Vagina (tissue), 2 donors: ENCODE measurements at regions not wholly inside any gene's neighbourhood (a gene's known extent, or its start where the extent isn't known, plus 50 kb on each side); places are given as distances from the start of the nearest gene placed in this dataset.
A peak's percentile ranks its signal among the peaks of the same experiment; 100 is the strongest.

ENCODE experiments used
- DNase-seq, 2 donors: peaks; one replicate each; pipeline ENCODE4 v3.0.0-alpha.2; 2017; ENCODE audit errors: extremely low spot score in 2 of 2
- H3K27ac ChIP-seq: fragments of 200-600 bp; sonication (generic); one replicate; pipeline ENCODE4 v1.5.1; 2019
- H3K27me3 ChIP-seq: fragments of 200-600 bp; sonication (generic); one replicate; pipeline ENCODE4 v1.5.1; 2019
- H3K36me3 ChIP-seq, 2 donors: fragments of 200-600 bp; sonication (generic); one replicate each; pipeline ENCODE4 v1.5.1; 2017 to 2019
- H3K4me1 ChIP-seq: fragments of 200-600 bp; sonication (generic); one replicate; pipeline ENCODE4 v1.5.1; 2019
- H3K4me3 ChIP-seq, 2 donors: fragments of 200-600 bp; sonication (generic); 1 replicate in 1 of 2; 2 replicates in 1 of 2; pipeline ENCODE4 v1.5.1; 2016 to 2019
- H3K9me3 ChIP-seq: fragments of 200-600 bp; sonication (generic); one replicate; pipeline ENCODE4 v1.5.1; 2019
- POLR2A ChIP-seq, 2 donors: fragments of 450-650 bp; IDR thresholded peaks; one replicate each; pipeline ENCODE4 v1.6.1; 2017; ENCODE audit warnings: antibody characterized with exemption in 2 of 2, mild to moderate bottlenecking in 2 of 2, moderate library complexity in 2 of 2
- POLR2AphosphoS5 ChIP-seq, 2 donors: sonication (generic); formaldehyde crosslinking; IDR thresholded peaks; one replicate each; pipeline ENCODE4 v1.9.0; 2017; ENCODE audit warnings: antibody characterized with exemption in 2 of 2, mild to moderate bottlenecking in 2 of 2, low read depth in 1 of 2; ENCODE audit not compliant: insufficient read depth in 1 of 2
- intact Hi-C: fragments of 100-400 bp; cut with DNase I; formaldehyde crosslinking; loops from one replicate; pipeline ENCODE4 v1.15.1; 2023
- TF ChIP-seq, protein P1 (sequence below), 3 experiments: fragments of 450-650 bp in 2 of 3; fragments of 200-600 bp in 1 of 3; sonication (generic) in 1 of 3; IDR thresholded peaks; one replicate each; pipeline ENCODE4 v1.5.1; 2017 to 2019; ENCODE audit warnings: antibody characterized with exemption in 3 of 3, mild to moderate bottlenecking in 2 of 3, moderate library complexity in 2 of 3

DNA sequence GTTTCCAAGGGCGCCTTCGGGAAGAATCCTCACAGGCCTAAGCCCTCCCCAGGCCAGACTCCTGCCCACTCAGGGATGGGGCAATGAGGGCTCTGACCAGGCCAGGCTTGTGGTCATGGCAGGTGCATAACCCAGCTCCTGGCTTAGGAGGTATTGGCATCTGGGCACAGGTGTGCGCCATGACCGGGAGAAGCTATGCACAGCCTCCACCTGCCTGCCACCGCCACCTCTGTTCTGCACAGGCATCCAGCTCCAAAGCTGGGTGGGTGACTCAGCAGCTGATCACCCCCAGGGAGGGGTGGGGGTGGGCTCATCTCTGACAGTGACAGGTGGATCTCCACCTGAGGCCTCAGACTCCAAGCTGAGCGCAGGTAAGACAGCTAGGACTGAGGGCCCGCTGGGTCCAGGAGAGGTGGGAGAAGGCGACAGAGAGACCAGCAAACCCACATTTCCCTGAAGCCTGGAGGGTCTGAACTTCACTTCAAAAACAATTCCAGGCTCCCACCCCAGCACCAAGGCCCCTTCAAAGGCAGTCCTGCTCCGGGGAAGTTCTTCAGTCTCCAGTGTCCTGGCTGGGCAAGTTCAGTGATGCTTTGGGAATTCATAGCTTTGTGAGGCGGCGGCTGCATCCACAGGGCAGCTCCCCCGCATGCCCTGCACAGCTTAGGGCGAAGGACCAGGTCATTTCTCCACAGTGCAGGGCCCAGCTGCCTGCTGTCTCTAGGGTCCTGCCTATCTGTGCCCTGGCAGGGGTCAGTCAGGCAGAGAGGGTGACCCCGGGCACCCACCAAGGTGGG is 121.6 kb upstream of the SMURF2 start:
- H3K27me3 ChIP-seq, result no peaks in the 10 kb centered on the region
- peaks cover 33% of the 10 kb centered on the region for H3K4me1 ChIP-seq
- TF ChIP-seq POLR2A (IDR thresholded peaks at IDR 0.05) (no peak), POLR2AphosphoS5 (IDR thresholded peaks at IDR 0.05; ENCODE audit: insufficient read depth in 1 of 2, low read depth in 1 of 2) (no peak)
- TF ChIP-seq, protein P1, sequence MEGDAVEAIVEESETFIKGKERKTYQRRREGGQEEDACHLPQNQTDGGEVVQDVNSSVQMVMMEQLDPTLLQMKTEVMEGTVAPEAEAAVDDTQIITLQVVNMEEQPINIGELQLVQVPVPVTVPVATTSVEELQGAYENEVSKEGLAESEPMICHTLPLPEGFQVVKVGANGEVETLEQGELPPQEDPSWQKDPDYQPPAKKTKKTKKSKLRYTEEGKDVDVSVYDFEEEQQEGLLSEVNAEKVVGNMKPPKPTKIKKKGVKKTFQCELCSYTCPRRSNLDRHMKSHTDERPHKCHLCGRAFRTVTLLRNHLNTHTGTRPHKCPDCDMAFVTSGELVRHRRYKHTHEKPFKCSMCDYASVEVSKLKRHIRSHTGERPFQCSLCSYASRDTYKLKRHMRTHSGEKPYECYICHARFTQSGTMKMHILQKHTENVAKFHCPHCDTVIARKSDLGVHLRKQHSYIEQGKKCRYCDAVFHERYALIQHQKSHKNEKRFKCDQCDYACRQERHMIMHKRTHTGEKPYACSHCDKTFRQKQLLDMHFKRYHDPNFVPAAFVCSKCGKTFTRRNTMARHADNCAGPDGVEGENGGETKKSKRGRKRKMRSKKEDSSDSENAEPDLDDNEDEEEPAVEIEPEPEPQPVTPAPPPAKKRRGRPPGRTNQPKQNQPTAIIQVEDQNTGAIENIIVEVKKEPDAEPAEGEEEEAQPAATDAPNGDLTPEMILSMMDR (IDR thresholded peaks at IDR 0.05), result no peak
- peak; percentile 49 to 81 for DNase-seq
- peaks cover 0 to 32% of the 10 kb centered on the region in 2 donors for H3K36me3 ChIP-seq
- no peak overlapping the region for H3K4me3 ChIP-seq
- no peaks in the 10 kb centered on the region for H3K9me3 ChIP-seq
- intact Hi-C loops, result no loop called here
- no peak overlapping the region for H3K27ac ChIP-seq

DNA sequence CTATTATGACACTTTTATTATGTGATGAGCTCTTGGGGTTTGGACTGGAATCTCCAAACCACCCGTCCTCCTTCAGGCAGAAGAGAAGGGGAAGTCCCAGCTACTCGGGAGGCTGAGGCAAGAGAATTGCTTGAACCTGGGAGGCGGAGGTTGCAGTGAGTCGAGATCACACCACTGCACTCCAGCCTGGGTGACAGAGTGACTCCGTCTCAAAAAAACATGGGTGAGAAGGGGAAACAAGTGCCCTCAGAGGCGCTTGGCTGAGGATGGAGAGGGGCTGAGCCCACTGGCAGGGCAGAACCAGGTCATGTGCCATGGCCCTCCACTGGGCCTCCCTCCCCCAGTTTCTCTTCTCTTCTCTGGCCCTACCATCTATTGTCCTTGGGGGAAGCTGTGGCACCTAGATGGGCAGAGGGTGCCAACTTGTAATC is 120.9 kb upstream of the SMURF2 start:
- Histone ChIP-seq H3K36me3 (peaks cover 0 to 32% of the 10 kb centered on the region in 2 donors), H3K27me3 (no peaks in the 10 kb centered on the region), H3K4me1 (peaks cover 38% of the 10 kb centered on the region), H3K27ac (no peak overlapping the region), H3K4me3 (no peak overlapping the region), H3K9me3 (no peaks in the 10 kb centered on the region)
- intact Hi-C loops, result no loop called here
- no peak for DNase-seq
- TF ChIP-seq POLR2A (IDR thresholded peaks at IDR 0.05) (no peak), POLR2AphosphoS5 (IDR thresholded peaks at IDR 0.05; ENCODE audit: insufficient read depth in 1 of 2, low read depth in 1 of 2) (no peak)
- TF ChIP-seq, protein P1 (IDR thresholded peaks at IDR 0.05), result no peak

DNA sequence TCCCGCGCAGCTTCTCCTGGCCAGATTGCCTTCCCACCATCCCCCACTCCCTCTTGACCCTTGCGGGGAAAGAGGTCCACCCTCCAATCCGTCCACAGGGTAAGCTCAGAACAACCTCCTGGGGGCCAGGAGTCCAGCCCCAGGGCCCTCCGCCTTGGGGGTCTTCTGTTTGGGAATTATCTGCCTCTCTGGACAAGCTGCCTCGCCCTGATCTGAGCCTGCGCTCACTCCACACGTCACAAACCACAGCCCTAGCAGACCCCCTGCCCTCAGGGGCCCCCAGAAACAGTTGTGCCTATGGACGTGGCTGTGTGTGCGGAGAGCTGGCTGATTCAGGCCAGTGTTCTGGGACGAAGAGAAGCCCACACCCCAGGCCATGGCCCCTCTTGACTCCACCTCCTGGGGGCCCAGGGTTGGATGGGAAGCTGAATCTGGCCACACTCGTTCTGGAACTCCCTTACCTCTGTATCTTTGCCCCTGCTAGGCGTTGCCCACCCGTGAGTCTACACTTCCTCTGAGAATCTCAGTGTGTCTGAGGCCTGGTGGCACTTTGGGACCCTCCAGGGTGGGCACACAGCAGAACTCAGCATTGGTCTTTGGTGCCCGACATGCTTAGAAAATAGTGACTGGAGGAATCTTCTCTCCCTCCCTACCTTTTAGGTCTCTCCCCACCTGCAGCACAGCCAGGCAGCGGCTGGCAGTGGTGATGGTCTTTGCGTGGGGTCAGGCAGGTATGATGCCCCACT is 119.9 kb upstream of the SMURF2 start:
- H3K9me3 ChIP-seq, result no peaks in the 10 kb centered on the region
- H3K4me1 ChIP-seq, result peaks cover 49% of the 10 kb centered on the region
- TF ChIP-seq POLR2AphosphoS5 (IDR thresholded peaks at IDR 0.05; ENCODE audit: insufficient read depth in 1 of 2, low read depth in 1 of 2), result no peak
- no peak for TF ChIP-seq POLR2A (IDR thresholded peaks at IDR 0.05)
- TF ChIP-seq, protein P1 (IDR thresholded peaks at IDR 0.05), result no peak
- H3K27me3 ChIP-seq, result no peaks in the 10 kb centered on the region
- peak overlapping the region; percentile 46 to 56 for H3K4me3 ChIP-seq
- peaks cover 0 to 31% of the 10 kb centered on the region in 2 donors for H3K36me3 ChIP-seq
- H3K27ac ChIP-seq, result peak overlapping the region; percentile 71
- no peak for DNase-seq
- intact Hi-C loops, result no loop called here

DNA sequence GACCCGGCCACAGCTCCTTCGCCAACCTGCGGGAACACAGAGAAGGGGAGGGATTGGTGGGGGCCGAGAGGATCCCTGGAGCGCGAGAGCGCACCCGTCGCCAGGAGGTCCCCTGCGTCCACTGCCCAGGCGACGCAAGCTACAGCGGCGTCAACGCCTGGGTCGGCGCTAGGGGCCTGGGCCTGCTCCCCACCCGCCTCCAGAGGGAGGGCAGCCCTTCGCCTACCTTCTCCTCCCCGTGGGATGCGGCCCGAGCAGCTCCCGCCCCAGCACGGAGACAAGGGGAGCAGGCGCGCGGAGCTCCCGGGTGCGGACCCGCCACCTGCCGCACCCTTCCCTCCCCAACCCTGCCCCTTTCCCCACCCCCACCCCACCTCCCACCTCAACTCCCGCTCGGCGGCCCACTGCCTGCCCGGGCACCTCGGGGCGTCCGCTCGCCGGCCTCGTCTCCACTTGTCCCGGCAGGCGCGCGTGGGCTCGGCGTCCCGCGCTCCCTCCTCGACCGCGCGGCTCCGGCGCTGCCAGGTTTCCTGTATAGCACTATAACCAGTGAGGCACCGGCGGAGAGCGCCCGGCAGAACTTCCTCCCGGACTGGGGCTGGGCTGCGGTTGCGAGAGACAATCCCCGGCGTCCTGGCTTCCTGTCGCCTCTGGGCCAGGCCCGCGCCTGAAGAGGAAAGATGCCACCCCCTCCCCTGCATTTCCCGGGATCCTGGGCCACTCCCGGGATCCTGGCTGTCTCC is 119.1 kb upstream of the SMURF2 start:
- no peak for TF ChIP-seq POLR2A (IDR thresholded peaks at IDR 0.05)
- no peak for TF ChIP-seq POLR2AphosphoS5 (IDR thresholded peaks at IDR 0.05; ENCODE audit: insufficient read depth in 1 of 2, low read depth in 1 of 2)
- TF ChIP-seq, protein P1 (IDR thresholded peaks at IDR 0.05), result no peak
- DNase-seq, result no peak
- Histone ChIP-seq H3K4me3 (peak overlapping the region; percentile 46 to 56), H3K27ac (peak overlapping the region; percentile 71), H3K9me3 (no peaks in the 10 kb centered on the region), H3K27me3 (no peaks in the 10 kb centered on the region), H3K4me1 (peaks cover 57% of the 10 kb centered on the region), H3K36me3 (peaks cover 0 to 25% of the 10 kb centered on the region in 2 donors)
- intact Hi-C loops, result no loop called here
